GM21381 (cell line): ENCODE measurements at regions not wholly inside any gene's neighbourhood (a gene's known extent, or its start where the extent isn't known, plus 50 kb on each side); places are given as distances from the start of the nearest gene placed in this dataset.

Source experiments
- ATAC-seq: cut with Tn5 transposase; IDR thresholded peaks from one replicate; pipeline ENCODE4 v1.9.1; 2021; ENCODE audit warnings: mild to moderate bottlenecking, moderate library complexity; ENCODE audit not compliant: unreplicated experiment

DNA sequence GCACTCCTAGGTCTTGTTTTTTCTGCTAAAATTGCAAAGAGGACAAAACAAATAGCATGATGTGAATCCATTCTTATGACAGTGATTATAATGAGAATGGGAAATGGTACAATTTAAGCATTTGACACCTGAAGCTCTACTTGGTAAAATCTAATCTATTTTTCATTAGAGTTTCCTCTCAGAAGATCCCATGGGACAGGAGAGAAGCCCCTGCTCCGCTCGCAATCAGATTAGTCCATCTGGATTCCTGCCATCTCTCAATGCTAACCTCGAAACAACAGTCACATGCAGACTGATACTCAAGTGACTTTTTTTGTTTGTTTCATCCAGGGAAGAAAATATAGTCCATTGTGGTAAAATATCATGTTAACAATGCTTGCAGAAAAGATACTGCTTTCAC lies 107.4 kb upstream of the TOM1L1 start:
- ATAC-seq: no peak

DNA sequence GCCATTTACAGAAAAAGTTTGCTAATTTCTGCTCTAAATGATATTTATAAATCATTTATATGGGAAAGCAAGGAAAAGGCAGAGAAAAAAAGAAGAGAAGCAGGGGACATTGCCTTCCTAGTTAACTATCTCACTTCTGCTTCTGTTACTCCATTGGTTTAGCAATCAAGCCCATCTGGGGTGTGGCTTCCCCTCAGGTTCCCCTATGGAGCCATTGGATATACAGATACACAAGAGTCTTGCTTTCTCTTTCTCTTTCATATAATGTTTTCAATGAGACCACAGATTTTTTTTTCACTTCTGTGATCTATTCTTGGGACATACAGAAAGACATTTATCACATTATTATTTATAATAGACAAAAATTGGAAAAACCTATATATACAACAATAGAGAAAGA lies 105.6 kb upstream of the TOM1L1 start:
- ATAC-seq: peak; percentile 46

DNA sequence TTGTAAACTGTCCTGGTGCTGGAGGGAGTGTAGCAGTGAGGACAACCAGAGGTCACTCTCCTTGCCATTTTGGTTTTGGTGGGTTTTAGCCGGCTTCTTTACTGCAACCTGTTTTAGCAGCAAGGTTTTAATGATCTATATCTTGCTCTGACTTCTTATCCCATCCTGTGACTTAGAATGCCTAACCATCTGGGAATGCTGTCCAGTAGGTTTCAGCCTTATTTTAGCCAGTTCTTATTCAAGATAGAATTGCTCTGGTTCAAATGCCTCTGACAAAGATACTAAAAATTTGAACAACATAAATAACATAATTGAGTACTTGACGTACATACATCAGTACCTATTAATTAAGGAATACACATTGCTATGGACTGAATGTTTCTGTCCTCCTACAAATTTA lies 93.3 kb upstream of the TOM1L1 start:
- no peak for ATAC-seq

DNA sequence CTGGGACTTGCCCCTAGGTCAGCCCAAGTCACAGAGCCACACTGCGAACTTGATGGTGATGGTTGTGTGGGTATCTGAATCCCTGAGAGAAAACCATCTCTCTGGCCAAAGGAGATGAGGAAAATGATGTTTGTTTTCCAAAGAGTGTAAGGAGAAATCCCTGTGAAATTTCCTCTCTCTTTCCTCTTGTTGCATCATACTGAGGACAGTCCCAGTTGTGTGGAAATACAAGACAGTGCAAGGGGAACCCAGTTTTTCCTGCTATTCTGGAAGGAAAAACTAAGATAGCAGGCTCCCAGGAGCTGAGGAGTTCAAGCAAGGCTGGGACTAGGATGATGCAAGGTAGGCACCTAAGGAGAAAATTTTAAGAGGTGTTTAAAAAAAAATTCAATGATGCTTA lies 86.8 kb upstream of the TOM1L1 start:
- ATAC-seq: no peak

DNA sequence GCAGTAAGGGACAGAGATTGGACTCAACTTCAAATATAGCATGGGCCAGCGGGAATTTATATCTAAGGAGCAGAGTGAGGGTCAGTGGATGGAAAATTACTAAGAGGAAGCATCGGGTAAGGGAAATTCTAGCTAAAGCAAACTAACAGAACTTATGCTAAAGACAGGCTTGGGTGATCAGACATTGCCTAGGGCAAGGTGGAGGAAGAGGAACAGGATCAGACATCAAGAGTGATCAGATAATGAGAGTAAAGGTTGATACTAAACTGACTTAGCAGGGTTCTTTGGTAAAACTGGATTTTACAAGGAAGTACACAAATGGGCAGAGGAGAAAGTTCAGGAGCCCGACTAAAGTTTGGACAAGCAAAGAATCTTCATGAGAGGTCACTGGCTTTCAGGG lies 86.3 kb upstream of the TOM1L1 start:
- ATAC-seq: no peak

DNA sequence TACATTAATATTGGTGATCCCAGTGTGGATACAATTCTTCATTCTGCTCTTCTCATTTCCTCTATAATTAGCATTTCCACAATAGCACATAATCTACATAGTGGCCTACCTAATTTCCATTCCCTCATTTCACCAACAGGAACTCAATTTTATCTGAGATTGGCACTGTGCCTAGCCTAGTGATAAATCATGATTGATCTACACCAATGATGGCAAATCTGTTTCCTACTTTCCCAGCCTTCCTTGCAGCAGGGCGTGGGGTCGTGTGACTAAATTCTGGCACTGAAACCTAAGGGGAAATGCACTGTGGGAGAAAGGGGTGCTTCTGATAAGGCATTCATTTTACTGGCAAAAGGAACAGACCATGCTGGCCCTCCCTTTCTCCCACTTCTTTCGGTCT lies 66.6 kb upstream of the TOM1L1 start:
- no peak for ATAC-seq

DNA sequence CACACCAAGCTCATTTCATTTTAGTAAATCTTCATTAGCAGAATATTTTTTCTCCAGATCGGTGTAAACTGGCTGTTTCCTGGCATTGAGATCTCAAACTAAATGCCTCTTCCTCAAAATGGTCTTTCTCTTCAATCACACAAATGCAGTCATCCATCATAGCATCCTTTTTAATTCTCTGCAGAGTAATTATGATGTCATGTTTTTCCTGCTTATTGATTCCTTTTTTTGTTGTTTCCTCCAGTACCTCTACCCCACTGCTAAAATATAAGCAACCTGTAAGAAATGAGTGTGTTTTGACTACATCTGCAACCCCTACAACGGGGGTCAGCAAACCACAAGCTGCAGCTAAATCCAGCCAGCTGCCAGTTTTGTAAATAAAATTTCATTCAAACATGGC lies 65.6 kb upstream of the TOM1L1 start:
- ATAC-seq: no peak

DNA sequence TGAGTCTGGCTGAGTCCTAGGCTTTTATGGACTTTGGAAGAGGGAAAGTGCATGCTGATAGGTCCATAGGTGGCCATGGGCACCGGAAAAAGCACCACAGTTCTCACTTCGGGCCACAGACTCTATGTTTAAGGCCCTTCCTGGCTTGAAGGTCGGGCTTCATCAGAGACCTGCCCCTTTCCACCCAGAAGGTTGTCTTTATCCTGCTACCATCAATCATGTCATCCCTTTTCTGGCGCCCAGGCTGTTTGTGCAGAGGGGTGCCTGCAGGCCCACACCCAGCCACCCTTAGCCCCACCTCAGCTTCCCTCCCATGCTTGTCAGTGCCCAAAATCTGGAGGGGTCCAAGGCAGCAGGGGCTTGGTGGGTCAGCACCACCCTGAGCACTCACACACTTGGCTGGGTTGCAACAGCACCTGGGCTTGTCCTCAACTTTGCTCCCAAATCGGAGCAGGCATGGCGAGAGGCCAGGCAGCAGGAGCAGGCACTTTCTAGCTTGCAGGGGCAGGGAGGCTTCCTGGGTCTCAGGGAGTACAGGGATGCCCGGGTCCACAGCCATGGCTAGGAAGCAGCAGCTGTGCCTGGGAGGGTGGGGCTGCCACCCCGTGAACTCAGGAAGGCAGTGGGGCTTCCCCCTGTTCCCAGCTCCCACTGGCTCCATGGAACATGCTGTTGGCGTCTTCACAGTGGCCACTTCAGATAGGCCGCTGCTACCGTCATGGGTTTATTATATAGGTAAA lies 63.8 kb upstream of the TOM1L1 start:
- ATAC-seq: no peak

DNA sequence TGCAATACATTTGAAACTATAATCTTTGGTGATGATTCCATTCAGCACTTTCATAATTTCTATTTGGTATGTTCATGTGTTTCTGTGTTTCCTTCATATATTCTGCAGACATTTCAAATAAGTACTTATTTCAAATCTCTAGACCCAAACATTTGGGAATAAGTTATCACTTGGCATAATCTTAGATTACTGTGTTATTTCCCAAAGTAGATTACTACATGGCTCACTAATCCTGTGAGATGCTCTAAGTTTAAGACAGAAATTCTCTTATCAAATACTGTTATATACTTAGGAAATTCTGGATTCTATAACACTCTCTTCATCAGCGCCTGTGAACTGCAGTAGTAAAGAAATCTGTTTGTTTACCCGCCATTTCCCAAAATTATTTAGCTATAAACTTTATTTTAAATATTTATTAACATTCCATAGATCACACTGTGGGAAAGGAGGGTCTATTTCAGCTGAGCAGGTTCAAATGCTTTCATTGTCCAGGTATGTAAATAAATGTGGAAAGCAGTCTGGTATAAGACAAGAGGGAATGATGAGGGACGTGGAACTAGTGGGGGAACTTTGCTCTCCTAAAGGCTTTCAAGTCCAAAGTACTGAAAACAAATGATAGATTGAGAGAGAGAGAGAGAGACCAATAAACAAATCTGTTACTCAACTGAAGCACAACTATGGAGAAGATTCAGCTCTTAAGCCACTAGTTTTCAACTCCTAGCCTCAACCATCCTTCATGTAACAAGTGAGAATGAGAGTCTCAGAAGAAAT lies 61.8 kb upstream of the TOM1L1 start:
- ATAC-seq: no peak

DNA sequence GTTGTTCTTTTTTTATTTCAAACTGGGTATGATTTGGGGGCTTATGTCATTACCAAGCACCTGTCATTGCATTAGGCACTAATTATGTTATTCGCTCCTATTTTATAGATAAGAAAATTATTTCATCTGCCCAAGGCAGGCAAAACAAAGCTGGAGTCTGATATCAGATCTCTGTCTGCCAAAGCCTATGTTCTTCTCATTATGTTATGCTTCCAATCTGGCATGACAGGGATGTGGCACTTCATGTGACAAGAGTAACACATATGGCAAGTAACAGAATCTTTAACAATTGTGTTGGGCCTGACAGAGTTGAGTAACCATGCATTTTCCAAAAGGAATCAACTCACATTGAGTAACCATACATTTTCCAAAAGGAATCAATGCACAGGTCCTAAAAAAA lies 61.2 kb upstream of the TOM1L1 start:
- no peak for ATAC-seq

DNA sequence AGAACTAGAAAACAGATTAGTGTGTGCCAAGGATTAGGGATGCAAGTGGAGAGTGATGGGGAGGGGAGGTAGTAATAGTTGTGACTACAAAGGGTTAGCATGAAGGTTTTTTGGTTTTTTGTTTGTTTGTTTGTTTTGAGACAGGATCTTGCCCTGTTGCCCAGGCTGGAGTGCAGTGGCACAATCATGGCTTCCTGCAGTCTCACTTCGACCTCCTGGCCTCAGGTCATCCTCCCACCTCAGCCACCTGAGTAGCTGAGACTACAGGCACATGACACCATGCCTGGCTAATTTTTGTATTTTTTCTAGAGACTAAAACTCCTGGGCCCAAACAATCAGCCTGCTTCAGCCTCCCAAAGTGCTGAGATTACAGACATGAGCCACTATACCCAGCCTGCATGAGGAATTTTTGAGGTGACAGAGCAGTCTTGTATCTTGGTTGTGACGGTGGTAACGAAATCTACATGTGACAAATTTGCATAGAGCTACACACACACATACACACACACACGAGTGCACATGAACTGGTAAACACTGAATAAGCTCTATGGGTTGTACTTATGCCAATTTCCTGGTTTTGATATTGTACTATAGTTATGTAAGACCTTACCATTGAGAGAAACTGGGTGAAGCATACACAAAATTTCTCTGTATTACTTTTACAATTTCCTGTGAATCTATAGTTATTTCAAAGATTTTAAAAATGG lies 59.6 kb upstream of the TOM1L1 start:
- ATAC-seq: no peak

DNA sequence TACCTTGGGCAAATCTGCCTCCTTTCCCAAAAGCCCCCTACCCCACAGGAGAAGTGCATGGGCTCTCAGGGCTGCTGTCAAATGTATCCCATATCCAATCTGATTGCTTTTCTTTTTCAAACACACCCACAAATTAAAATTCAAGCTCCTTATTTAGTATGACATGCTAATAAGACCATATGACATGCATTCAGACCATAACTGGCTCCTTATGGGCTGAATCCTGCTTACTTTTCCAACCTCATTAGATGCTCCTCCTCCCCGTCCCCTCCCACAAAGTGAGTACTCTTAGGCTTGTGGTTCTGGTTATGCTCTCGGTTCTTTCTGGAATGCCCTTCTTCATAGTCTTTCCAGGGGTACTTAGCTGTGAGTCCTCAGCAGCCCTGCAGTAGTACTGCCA lies 59.0 kb upstream of the TOM1L1 start:
- no peak for ATAC-seq

DNA sequence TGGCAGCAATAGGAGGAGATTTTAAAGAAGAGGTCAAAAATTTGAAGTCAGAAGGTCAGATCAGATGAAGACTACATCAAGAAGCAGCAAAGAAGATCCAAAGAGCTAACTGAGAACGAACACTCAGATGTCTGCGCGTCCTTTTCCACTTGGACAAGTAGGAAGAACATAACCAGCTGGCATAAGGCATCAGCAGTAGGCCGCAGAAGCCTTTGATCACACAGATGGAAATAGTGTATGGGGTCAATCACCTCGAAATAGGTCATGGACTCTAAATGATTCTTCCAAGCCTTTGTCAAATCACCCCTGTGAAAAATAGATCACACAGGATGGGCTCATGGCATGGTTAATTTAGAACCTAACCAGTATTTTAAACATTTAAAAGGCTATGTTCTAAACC lies 56.4 kb upstream of the TOM1L1 start:
- no peak for ATAC-seq

DNA sequence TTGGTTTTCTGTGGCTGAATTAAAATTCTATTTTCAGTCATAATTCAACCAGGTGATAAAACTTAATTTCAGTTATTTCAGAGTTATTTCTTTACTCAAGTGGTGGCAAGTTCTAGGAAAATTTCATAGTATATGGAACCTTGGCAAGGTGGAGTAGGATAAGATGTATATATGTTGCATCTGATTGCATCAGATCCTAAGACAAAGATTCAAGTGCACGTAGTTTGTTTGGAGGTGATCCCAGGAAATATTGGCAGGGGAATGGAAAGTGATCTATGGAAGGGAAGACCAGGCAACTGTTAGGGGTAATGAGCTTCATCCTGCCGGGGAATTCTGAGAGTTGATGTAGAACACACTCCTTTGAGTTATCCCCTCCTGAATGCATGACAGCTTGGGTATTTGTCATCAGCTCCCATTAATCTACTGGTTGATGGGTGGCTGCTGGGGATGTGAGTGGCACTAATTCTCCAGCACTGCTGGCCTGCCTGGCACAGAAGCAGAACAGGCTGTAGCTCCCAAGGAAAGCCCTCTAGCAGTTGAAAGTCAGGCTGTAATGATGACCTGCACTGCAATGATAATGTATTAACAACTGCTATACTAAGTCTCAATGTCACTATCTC lies 52.2 kb upstream of the TOM1L1 start:
- ATAC-seq: no peak

DNA sequence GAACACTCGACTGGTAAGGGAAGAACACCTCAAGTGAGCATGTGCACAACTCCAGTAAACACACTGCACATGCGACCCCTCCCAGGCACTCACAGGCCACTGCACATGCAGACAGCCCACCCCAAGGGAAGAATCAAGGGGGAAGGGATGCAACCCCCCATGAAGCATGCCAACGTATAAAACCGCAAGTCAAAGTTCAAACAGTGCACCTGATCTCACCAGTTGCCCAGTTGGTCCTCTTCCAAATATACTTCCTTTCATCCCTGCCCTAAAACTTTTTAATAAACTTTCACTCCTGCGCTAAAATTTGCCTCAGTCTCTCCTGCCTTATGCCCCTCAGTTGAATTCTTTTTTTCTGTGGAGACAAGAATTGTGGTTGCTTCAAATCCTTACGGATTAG lies 51.0 kb upstream of the TOM1L1 start:
- ATAC-seq: no peak
